ENCODE measurements at regions not wholly inside any gene's neighbourhood (a gene's known extent, or its start where the extent isn't known, plus 50 kb on each side); places are given as distances from the start of the nearest gene placed in this dataset.

DNA sequence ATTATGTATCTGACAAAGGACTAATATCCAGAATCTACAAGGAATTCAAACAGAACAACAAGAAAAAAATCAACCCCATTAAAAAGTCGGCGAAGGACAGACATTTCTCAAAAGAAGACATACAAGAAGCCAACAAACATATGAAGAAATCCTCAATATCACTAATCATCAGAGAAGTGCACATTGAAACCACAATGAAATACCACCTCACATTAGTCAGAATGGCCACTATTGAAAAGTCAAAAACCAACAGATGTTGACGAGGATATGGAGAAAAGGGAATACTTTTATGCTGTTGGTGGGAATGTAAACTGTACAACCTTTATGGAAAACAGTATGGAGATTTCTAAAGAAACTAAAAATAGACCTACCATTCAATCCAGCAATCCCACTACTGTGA lies 233.1 kb upstream of the PLSCR5 start:
- Histone ChIP-seq H3K4me3 (no peak overlapping the region), H3K27me3 (ENCODE audit: insufficient read depth) (no peaks in the 10 kb centered on the region), H3K27ac (ENCODE audit: low read depth) (no peak overlapping the region), H3K4me1 (ENCODE audit: insufficient read depth) (no peaks in the 10 kb centered on the region), H2AFZ (no peak overlapping the region), H3K36me3 (ENCODE audit: insufficient read depth) (no peaks in the 10 kb centered on the region), H3F3A (replicated peaks; ENCODE audit: low read depth) (no peaks in the 10 kb centered on the region), H3K9me2 (ENCODE audit: insufficient read depth) (no peaks in the 10 kb centered on the region), H3K79me2 (replicated peaks; ENCODE audit: insufficient read depth) (no peaks in the 10 kb centered on the region), H4K20me1 (replicated peaks; ENCODE audit: insufficient read depth) (no peaks in the 10 kb centered on the region), H3K4me2 (no peak overlapping the region)
- ATAC-seq, result no peak
- Mint-ChIP-seq H3K9me3 (no peaks in the 10 kb centered on the region), H3K36me3 (ENCODE audit: low read depth) (no peaks in the 10 kb centered on the region), H3K27ac (no peak overlapping the region), H3K27me3 (ENCODE audit: insufficient read depth, low read depth, poor library complexity) (no peaks in the 10 kb centered on the region), H3K4me1 (no peaks in the 10 kb centered on the region), H3K4me3 (no peak overlapping the region)
- TF ChIP-seq REST (IDR thresholded peaks at IDR 0.05; ENCODE audit: unreplicated experiment), result no peak
- TF ChIP-seq ZNF462 (CRISPR knock-in tag; IDR thresholded peaks at IDR 0.05), result no peak
- TF ChIP-seq NANOG (IDR thresholded peaks at IDR 0.05; ENCODE audit: borderline replicate concordance), result no peak
- no peak for TF ChIP-seq EZH2phosphoT487 (IDR thresholded peaks at IDR 0.05; ENCODE audit: unreplicated experiment)
- no peak for DNase-seq (ENCODE audit: low spot score)
